Panc1 (cell line): ENCODE measurements at regions not wholly inside any gene's neighbourhood (a gene's known extent, or its start where the extent isn't known, plus 50 kb on each side); places are given as distances from the start of the nearest gene placed in this dataset.

Source experiments
- ATAC-seq: fragments of 200-7000 bp; cut with Tn5 transposase; 2 replicates; pipeline ENCODE4 v1.9.1; 2020; ENCODE audit warnings: mild to moderate bottlenecking, moderate library complexity
- BruUV-seq: library from RNA; stranded (reverse); fragments of 400-500 nt; replicated peaks from 2 replicates; lab custom pipeline; 2021; lab: Mats Ljungman, UMichigan
- CTCF ChIA-PET: fragments of 300-600 bp; sonication (Branson Sonifier 250); formaldehyde crosslinking; loops from one replicate; lab custom pipeline; 2022; ENCODE audit warnings: antibody characterized with exemption; lab: Charles Lee
- POLR2A ChIA-PET: fragments of 300-600 bp; sonication (Branson Sonifier 250); formaldehyde crosslinking; loops from one replicate; lab custom pipeline; 2022; ENCODE audit warnings: antibody characterized with exemption; lab: Charles Lee
- DNase-seq: peaks from one replicate; pipeline ENCODE4 v3.0.0-alpha.2; 2010; ENCODE audit warnings: low read depth, low spot score
- H3K27ac ChIP-seq: 2 replicates; pipeline ENCODE4 v1.5.1; 2011; ENCODE audit warnings: mild to moderate bottlenecking, low read length, inconsistent platforms
- H3K27me3 ChIP-seq: fragments of 200-500 bp; sonication (Bioruptor generic); 2 replicates; pipeline ENCODE4 v1.6.0; 2014; ENCODE audit warnings: low read length, inconsistent platforms; ENCODE audit not compliant: control insufficient read depth, insufficient read depth
- H3K36me3 ChIP-seq: fragments of 200-500 bp; sonication (Bioruptor generic); 2 replicates; pipeline ENCODE4 v1.5.1; 2014; ENCODE audit warnings: inconsistent platforms, mild to moderate bottlenecking, low read length, moderate library complexity; ENCODE audit not compliant: control insufficient read depth, insufficient read depth
- H3K4me1 ChIP-seq: 2 replicates; pipeline ENCODE4 v1.5.1; 2011; ENCODE audit warnings: inconsistent platforms, mild to moderate bottlenecking, low read length, moderate library complexity; ENCODE audit not compliant: control insufficient read depth, insufficient read depth
- H3K4me3 ChIP-seq, 2 experiments: 2 replicates each; pipeline ENCODE4 v1.5.1; 2011 to 2012; ENCODE audit warnings: low read depth in 2 of 2, low read length in 2 of 2, mild to moderate bottlenecking in 2 of 2, inconsistent platforms in 1 of 2, moderate library complexity in 1 of 2
- H3K9me3 ChIP-seq: fragments of 200-500 bp; sonication (Bioruptor generic); 2 replicates; pipeline ENCODE4 v1.5.1; 2014; ENCODE audit warnings: low read depth, mild to moderate bottlenecking, inconsistent platforms, low read length, moderate library complexity; ENCODE audit not compliant: control insufficient read depth, insufficient read depth
- CTCF ChIP-seq: fragments of 450-650 bp; IDR thresholded peaks from 2 replicates; pipeline ENCODE4 v1.5.1; 2017; ENCODE audit warnings: mild to moderate bottlenecking
- POLR2AphosphoS5 ChIP-seq: IDR thresholded peaks from 2 replicates; pipeline ENCODE4 v1.6.1; 2012; ENCODE audit warnings: mild to moderate bottlenecking, low read depth, low read length, moderate library complexity
- REST ChIP-seq, 2 experiments: IDR thresholded peaks; 2 replicates each; pipeline ENCODE4 v1.6.1; 2011 to 2012; ENCODE audit warnings: low read depth in 2 of 2, control low read depth in 1 of 2, low read length in 1 of 2, mild to moderate bottlenecking in 1 of 2, moderate library complexity in 1 of 2; ENCODE audit not compliant: insufficient read depth in 1 of 2
- SIN3A ChIP-seq: IDR thresholded peaks from 2 replicates; pipeline ENCODE4 v1.6.1; 2012; ENCODE audit warnings: low read depth, mild to moderate bottlenecking, low read length, moderate library complexity, borderline replicate concordance; ENCODE audit not compliant: insufficient read depth
- TCF7L2 ChIP-seq: IDR thresholded peaks from 2 replicates; pipeline ENCODE4 v1.6.1; 2011; ENCODE audit warnings: mild to moderate bottlenecking, low read depth, low read length, inconsistent platforms
- in situ Hi-C: cut with HindIII; loops from 2 replicates; pipeline ENCODE4 v1.10.0; 2016; ENCODE audit warnings: low sequenced_read_pairs, low pct_unique_long_range_greater_than_20kb
- intact Hi-C: fragments of 100-400 bp; cut with micrococcal nuclease; formaldehyde crosslinking; loops from one replicate; pipeline ENCODE4 v1.10.0; 2022; ENCODE audit not compliant: unreplicated experiment

GRCh38 chr1:194292966-194293365, 1106.6 kb upstream of the B3GALT2 start:
- no peak overlapping the region for H3K4me3 ChIP-seq
- DNase-seq (no peak), ATAC-seq (no peak)
- TF ChIP-seq POLR2AphosphoS5 (no peak), CTCF (no peak), TCF7L2 (no peak), REST (IDR thresholded peaks at IDR 0.05; ENCODE audit: insufficient read depth in 1 of 2, low read depth in 2 of 2, low read length in 1 of 2) (no peak), SIN3A (no peak)
- in situ Hi-C loops (no loop called here), intact Hi-C loops (no loop called here)
- H3K9me3 ChIP-seq = no peaks in the 10 kb centered on the region
- no peaks in the 10 kb centered on the region for H3K4me1 ChIP-seq
- CTCF ChIA-PET = no interaction called here
- POLR2A ChIA-PET = no interaction called here
- no TSS peak for BruUV-seq
- H3K27me3 ChIP-seq = no peaks in the 10 kb centered on the region
- H3K27ac ChIP-seq = no peak overlapping the region
- no peaks in the 10 kb centered on the region for H3K36me3 ChIP-seq

GRCh38 chr1:194289569-194290266, 1103.3 kb upstream of the B3GALT2 start:
- Histone ChIP-seq H3K9me3 (no peaks in the 10 kb centered on the region), H3K4me3 (no peak overlapping the region), H3K27ac (no peak overlapping the region), H3K36me3 (no peaks in the 10 kb centered on the region), H3K27me3 (no peaks in the 10 kb centered on the region), H3K4me1 (no peaks in the 10 kb centered on the region)
- ChIA-PET POLR2A (no interaction called here), CTCF (no interaction called here)
- in situ Hi-C loops (no loop called here), intact Hi-C loops (no loop called here)
- ATAC-seq (no peak), DNase-seq (no peak)
- TF ChIP-seq REST (IDR thresholded peaks at IDR 0.05; ENCODE audit: insufficient read depth in 1 of 2, low read depth in 2 of 2, low read length in 1 of 2) (no peak), SIN3A (no peak), POLR2AphosphoS5 (no peak), CTCF (no peak), TCF7L2 (no peak)
- no TSS peak for BruUV-seq
